Ovary (tissue), 3 donors: ENCODE measurements at regions not wholly inside any gene's neighbourhood (a gene's known extent, or its start where the extent isn't known, plus 50 kb on each side); places are given as distances from the start of the nearest gene placed in this dataset.

Experiments
- POLR2A ChIP-seq: fragments of 450-650 bp; IDR thresholded peaks from one replicate; pipeline ENCODE4 v1.6.1; 2017; ENCODE audit warnings: antibody characterized with exemption, mild to moderate bottlenecking, moderate library complexity
- TF ChIP-seq, protein P1 (sequence below), 3 donors: fragments of 450-650 bp in 2 of 3; fragments of 200-600 bp in 1 of 3; IDR thresholded peaks; one replicate each; pipeline versions ENCODE4 v1.5.1 to v1.8.0; 2016 to 2022; ENCODE audit warnings: antibody characterized with exemption in 3 of 3, mild to moderate bottlenecking in 1 of 3
- donor health status: DM: no; HTN: no; CAD: no.

GRCh38 chr16:64171632-64172031 lies 950.2 kb downstream of the CDH11 start:
- no peak for TF ChIP-seq POLR2A
- TF ChIP-seq, protein P1, sequence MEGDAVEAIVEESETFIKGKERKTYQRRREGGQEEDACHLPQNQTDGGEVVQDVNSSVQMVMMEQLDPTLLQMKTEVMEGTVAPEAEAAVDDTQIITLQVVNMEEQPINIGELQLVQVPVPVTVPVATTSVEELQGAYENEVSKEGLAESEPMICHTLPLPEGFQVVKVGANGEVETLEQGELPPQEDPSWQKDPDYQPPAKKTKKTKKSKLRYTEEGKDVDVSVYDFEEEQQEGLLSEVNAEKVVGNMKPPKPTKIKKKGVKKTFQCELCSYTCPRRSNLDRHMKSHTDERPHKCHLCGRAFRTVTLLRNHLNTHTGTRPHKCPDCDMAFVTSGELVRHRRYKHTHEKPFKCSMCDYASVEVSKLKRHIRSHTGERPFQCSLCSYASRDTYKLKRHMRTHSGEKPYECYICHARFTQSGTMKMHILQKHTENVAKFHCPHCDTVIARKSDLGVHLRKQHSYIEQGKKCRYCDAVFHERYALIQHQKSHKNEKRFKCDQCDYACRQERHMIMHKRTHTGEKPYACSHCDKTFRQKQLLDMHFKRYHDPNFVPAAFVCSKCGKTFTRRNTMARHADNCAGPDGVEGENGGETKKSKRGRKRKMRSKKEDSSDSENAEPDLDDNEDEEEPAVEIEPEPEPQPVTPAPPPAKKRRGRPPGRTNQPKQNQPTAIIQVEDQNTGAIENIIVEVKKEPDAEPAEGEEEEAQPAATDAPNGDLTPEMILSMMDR (IDR thresholded peaks at IDR 0.05), result no peak
